A549 (cell line): ENCODE measurements at regions not wholly inside any gene's neighbourhood (a gene's known extent, or its start where the extent isn't known, plus 50 kb on each side); places are given as distances from the start of the nearest gene placed in this dataset.

Source experiments
- ATAC-seq, 2 experiments: fragments of 200-7000 bp in 1 of 2; fragments of >200 bp in 1 of 2; cut with Nextera tagmentation in 1 of 2; cut with Tn5 transposase in 1 of 2; 3 replicates each; pipeline versions ENCODE4 v1.8.0 to v1.9.1; 2018 to 2020; ENCODE audit warnings: mild to moderate bottlenecking in 1 of 2, moderate library complexity in 1 of 2
- CTCF ChIA-PET: fragments of 300-600 bp; sonication (Branson Sonifier 250); formaldehyde crosslinking; extraction: SDS; loops from one replicate; lab custom pipeline; 2021; ENCODE audit warnings: antibody characterized with exemption, inconsistent platforms; lab: Yijun Ruan, JAX
- POLR2A ChIA-PET: fragments of 350-600 bp; formaldehyde crosslinking; extraction: SDS; loops from one replicate; lab custom pipeline; 2021; ENCODE audit warnings: antibody characterized with exemption, inconsistent platforms; lab: Yijun Ruan, JAX
- DNase-seq, 2 experiments: peaks; one replicate each; pipeline versions ENCODE4 v3.0.0 to v3.0.0-alpha.2; 2011 to 2016; ENCODE audit warnings: low read depth in 1 of 2, low spot score in 1 of 2
- FAIRE-seq: peaks from 2 replicates; lab custom pipeline; 2011; peaks lifted over from hg19 to GRCh38; lab: Jason Lieb, UNC
- H3K27ac ChIP-seq, 2 experiments: fragments of >200 bp; sonication (Bioruptor Twin); formaldehyde crosslinking; 3 replicates each; pipeline ENCODE4 v1.5.1; 2016 to 2017
- H3K4me1 ChIP-seq: fragments of >200 bp; sonication (Bioruptor Twin); formaldehyde crosslinking; 3 replicates; pipeline ENCODE4 v1.6.1; 2016
- H3K4me2 ChIP-seq: fragments of >200 bp; sonication (Bioruptor Twin); formaldehyde crosslinking; 3 replicates; pipeline ENCODE4 v1.6.1; 2016
- H3K4me3 ChIP-seq: fragments of >200 bp; sonication (Bioruptor Twin); formaldehyde crosslinking; 3 replicates; pipeline ENCODE4 v1.5.1; 2016
- H3K9me3 ChIP-seq: fragments of >200 bp; sonication (Bioruptor Twin); formaldehyde crosslinking; 3 replicates; pipeline ENCODE4 v1.6.1; 2016
- ATOH8 ChIP-seq: fragments of 250-450 bp; sonication (Bioruptor Pico); IDR thresholded peaks from 2 replicates; pipeline ENCODE4 v1.5.0; 2020; ENCODE audit warnings: low read depth, mild to moderate bottlenecking, moderate library complexity
- BHLHE40 ChIP-seq: IDR thresholded peaks from 2 replicates; pipeline ENCODE4 v1.6.1; 2012; ENCODE audit warnings: low read depth, low read length, inconsistent platforms
- CBX2 ChIP-seq: fragments of 200-600 bp; sonication (generic); IDR thresholded peaks from 2 replicates; pipeline ENCODE4 v1.6.1; 2016; ENCODE audit warnings: low read depth, mild to moderate bottlenecking, borderline replicate concordance
- CBX8 ChIP-seq: fragments of 200-600 bp; sonication (generic); IDR thresholded peaks from 2 replicates; pipeline ENCODE4 v1.6.1; 2016
- CEBPB ChIP-seq, 2 experiments: fragments of >200 bp in 1 of 2; sonication (Bioruptor Twin) in 1 of 2; formaldehyde crosslinking in 1 of 2; IDR thresholded peaks; 2 replicates each; pipeline ENCODE4 v1.6.1; 2012 to 2016
- CHD2 ChIP-seq: fragments of 150-350 bp; IDR thresholded peaks from 2 replicates; pipeline ENCODE4 v1.6.1; 2014; ENCODE audit warnings: low read length; ENCODE audit not compliant: partially characterized antibody
- EHF ChIP-seq: fragments of 250-450 bp; sonication (Bioruptor Pico); IDR thresholded peaks from 2 replicates; pipeline ENCODE4 v1.5.0; 2020; ENCODE audit warnings: mild to moderate bottlenecking
- EP300 ChIP-seq, 2 experiments: fragments of >200 bp; sonication (Bioruptor Twin); formaldehyde crosslinking; IDR thresholded peaks; 2 replicates in 1 of 2; 3 replicates in 1 of 2; pipeline ENCODE4 v1.6.1; 2016 to 2017
- FOSB ChIP-seq: fragments of 250-450 bp; sonication (Bioruptor Pico); IDR thresholded peaks from 2 replicates; pipeline ENCODE4 v1.5.0; 2020; ENCODE audit warnings: mild to moderate bottlenecking, moderate library complexity
- HDAC2 ChIP-seq: fragments of 200-600 bp; sonication (generic); IDR thresholded peaks from 2 replicates; pipeline ENCODE4 v1.6.1; 2016
- HOXB13 ChIP-seq: fragments of 250-450 bp; sonication (Bioruptor Pico); IDR thresholded peaks from 2 replicates; pipeline ENCODE4 v1.5.0; 2020; ENCODE audit warnings: low read depth, mild to moderate bottlenecking, moderate library complexity
- HOXB5 ChIP-seq: fragments of 250-450 bp; sonication (Bioruptor Pico); IDR thresholded peaks from 2 replicates; pipeline ENCODE4 v1.5.0; 2020; ENCODE audit warnings: mild to moderate bottlenecking, moderate library complexity
- JUN ChIP-seq, 2 experiments: fragments of >200 bp; sonication (Bioruptor Twin); formaldehyde crosslinking; IDR thresholded peaks; 2 replicates in 1 of 2; 3 replicates in 1 of 2; pipeline ENCODE4 v1.6.1; 2016 to 2017
- MAFK ChIP-seq: fragments of 450-650 bp; IDR thresholded peaks from 2 replicates; pipeline ENCODE4 v1.6.1; 2014; ENCODE audit not compliant: partially characterized antibody
- MYC ChIP-seq: IDR thresholded peaks from 2 replicates; pipeline ENCODE4 v1.6.1; 2012; ENCODE audit warnings: mild to moderate bottlenecking, inconsistent platforms, low read length, improper control_type of control experiment, borderline replicate concordance
- NR3C1 ChIP-seq: fragments of >200 bp; sonication (Bioruptor Twin); formaldehyde crosslinking; IDR thresholded peaks from 3 replicates; pipeline ENCODE4 v1.6.1; 2017
- PBX3 ChIP-seq: IDR thresholded peaks from 2 replicates; pipeline ENCODE4 v1.6.1; 2012
- PHF8 ChIP-seq: fragments of 200-600 bp; sonication (generic); IDR thresholded peaks from 2 replicates; pipeline ENCODE4 v1.6.1; 2016; ENCODE audit warnings: low read depth, mild to moderate bottlenecking, antibody characterized with exemption, moderate library complexity, borderline replicate concordance
- POLR2A ChIP-seq: IDR thresholded peaks from 2 replicates; pipeline ENCODE4 v1.6.1; 2012; ENCODE audit warnings: mild to moderate bottlenecking, low read length
- RAD21 ChIP-seq, 2 experiments: fragments of >200 bp in 1 of 2; sonication (Bioruptor Twin) in 1 of 2; formaldehyde crosslinking in 1 of 2; IDR thresholded peaks in 1 of 2; conservative IDR thresholded peaks in 1 of 2; 2 replicates in 1 of 2; 3 replicates in 1 of 2; pipeline ENCODE4 v1.6.1; 2012 to 2018; ENCODE audit warnings: inconsistent platforms in 1 of 2
- RARB ChIP-seq: fragments of 250-450 bp; sonication (Bioruptor Pico); IDR thresholded peaks from 2 replicates; pipeline ENCODE4 v1.8.0; 2021; ENCODE audit warnings: mild to moderate bottlenecking, moderate library complexity
- RCOR1 ChIP-seq: fragments of 150-350 bp; IDR thresholded peaks from 2 replicates; pipeline ENCODE4 v1.6.1; 2014; ENCODE audit warnings: antibody characterized with exemption, low read length, low read depth
- RNF2 ChIP-seq: fragments of 200-600 bp; sonication (generic); IDR thresholded peaks from 2 replicates; pipeline ENCODE4 v1.6.1; 2016; ENCODE audit warnings: low read depth, mild to moderate bottlenecking, antibody characterized with exemption, moderate library complexity, borderline replicate concordance
- SREBF2 ChIP-seq: fragments of 450-650 bp; IDR thresholded peaks from 2 replicates; pipeline ENCODE4 v1.6.1; 2014; ENCODE audit warnings: mild to moderate bottlenecking, moderate library complexity
- TP53 ChIP-seq: fragments of 250-450 bp; sonication (Bioruptor Pico); IDR thresholded peaks from 2 replicates; pipeline ENCODE4 v1.5.0; 2021; ENCODE audit warnings: mild to moderate bottlenecking, moderate library complexity
- ZC3H11A ChIP-seq: fragments of 450-650 bp; IDR thresholded peaks from 2 replicates; pipeline ENCODE4 v1.6.1; 2014; ENCODE audit warnings: antibody characterized with exemption, mild to moderate bottlenecking
- ZSCAN20 ChIP-seq: fragments of 250-450 bp; sonication (Bioruptor Pico); IDR thresholded peaks from 2 replicates; pipeline ENCODE4 v1.8.0; 2022; ENCODE audit warnings: mild to moderate bottlenecking, moderate library complexity
- WGBS: methylation state at CpG from one replicate; pipeline ENCODE4 v1.1.6; 2017; ENCODE audit errors: missing lambda C conversion rate; 5-methylcytosine and 5-hydroxymethylcytosine counted together
- TF ChIP-seq, protein P1 (sequence below): IDR thresholded peaks from 2 replicates; pipeline ENCODE4 v1.6.1; 2012; ENCODE audit warnings: low read depth, borderline replicate concordance
- TF ChIP-seq, protein P2 (sequence below): fragments of 250-450 bp; sonication (Bioruptor Pico); IDR thresholded peaks from 2 replicates; pipeline ENCODE4 v1.5.0; 2021; ENCODE audit warnings: mild to moderate bottlenecking, moderate library complexity, borderline replicate concordance
- TF ChIP-seq, protein P3 (sequence below): fragments of 450-650 bp; IDR thresholded peaks from 2 replicates; pipeline ENCODE4 v1.6.1; 2014; ENCODE audit warnings: antibody characterized with exemption

DNA sequence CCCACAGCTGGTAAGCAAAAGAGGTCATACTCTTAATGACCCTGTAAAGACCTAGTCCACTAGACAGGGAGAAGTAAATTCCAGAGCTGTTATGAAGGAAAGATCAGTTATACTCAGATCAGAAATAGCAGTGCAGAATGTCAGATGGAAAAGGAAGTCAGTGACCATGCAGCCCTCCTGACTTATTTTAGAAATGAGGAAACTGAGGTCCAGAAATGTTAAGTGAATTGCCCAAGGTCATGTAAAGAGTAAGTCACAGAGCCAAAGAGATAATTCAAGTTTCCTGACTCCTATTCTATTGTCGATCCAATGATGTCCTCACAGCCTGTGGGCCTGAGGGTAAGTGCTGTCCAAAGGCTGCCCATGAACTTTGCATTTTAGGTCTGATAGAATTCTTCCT lies 214.9 kb upstream of the IL12B start:
- no peak for DNase-seq
- no peak for TF ChIP-seq BHLHE40
- TF ChIP-seq ZSCAN20 (CRISPR knock-in tag) = no peak
- TF ChIP-seq CEBPB (IDR thresholded peaks at IDR 0.05) = no peak
- TF ChIP-seq SREBF2 = no peak
- no peak for TF ChIP-seq TP53 (CRISPR knock-in tag)
- TF ChIP-seq POLR2A = no peak
- TF ChIP-seq FOSB (CRISPR knock-in tag) = no peak
- no peak for TF ChIP-seq RAD21 (conservative IDR thresholded peaks at IDR 0.05 in 1 of 2, IDR thresholded peaks at IDR 0.05 in 1 of 2)
- TF ChIP-seq PBX3 = no peak
- TF ChIP-seq CBX8 = no peak
- TF ChIP-seq NR3C1 = no peak
- TF ChIP-seq ZC3H11A = no peak
- no peak for TF ChIP-seq ATOH8 (CRISPR knock-in tag)
- TF ChIP-seq, protein P1, sequence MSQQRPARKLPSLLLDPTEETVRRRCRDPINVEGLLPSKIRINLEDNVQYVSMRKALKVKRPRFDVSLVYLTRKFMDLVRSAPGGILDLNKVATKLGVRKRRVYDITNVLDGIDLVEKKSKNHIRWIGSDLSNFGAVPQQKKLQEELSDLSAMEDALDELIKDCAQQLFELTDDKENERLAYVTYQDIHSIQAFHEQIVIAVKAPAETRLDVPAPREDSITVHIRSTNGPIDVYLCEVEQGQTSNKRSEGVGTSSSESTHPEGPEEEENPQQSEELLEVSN = no peak
- TF ChIP-seq EHF = no peak
- no peak for TF ChIP-seq MYC
- no peak for TF ChIP-seq CHD2
- TF ChIP-seq JUN (IDR thresholded peaks at IDR 0.05) = no peak
- no peak for TF ChIP-seq HOXB13
- TF ChIP-seq CBX2 = no peak
- no peak for ATAC-seq
- POLR2A ChIA-PET = no interaction called here
- Histone ChIP-seq H3K27ac (no peak overlapping the region), H3K4me1 (peaks cover 9% of the 10 kb centered on the region; the same call in 2 of the 3 replicates), H3K4me2 (no peak overlapping the region), H3K4me3 (no peak overlapping the region), H3K9me3 (0 out of 3 replicates have a peak, but pooled peaks cover 10% of the 10 kb centered on the region)
- FAIRE-seq = no peak
- CTCF ChIA-PET = no interaction called here
- 93% methylated on average over 1 of the region's 1 CpG for WGBS

DNA sequence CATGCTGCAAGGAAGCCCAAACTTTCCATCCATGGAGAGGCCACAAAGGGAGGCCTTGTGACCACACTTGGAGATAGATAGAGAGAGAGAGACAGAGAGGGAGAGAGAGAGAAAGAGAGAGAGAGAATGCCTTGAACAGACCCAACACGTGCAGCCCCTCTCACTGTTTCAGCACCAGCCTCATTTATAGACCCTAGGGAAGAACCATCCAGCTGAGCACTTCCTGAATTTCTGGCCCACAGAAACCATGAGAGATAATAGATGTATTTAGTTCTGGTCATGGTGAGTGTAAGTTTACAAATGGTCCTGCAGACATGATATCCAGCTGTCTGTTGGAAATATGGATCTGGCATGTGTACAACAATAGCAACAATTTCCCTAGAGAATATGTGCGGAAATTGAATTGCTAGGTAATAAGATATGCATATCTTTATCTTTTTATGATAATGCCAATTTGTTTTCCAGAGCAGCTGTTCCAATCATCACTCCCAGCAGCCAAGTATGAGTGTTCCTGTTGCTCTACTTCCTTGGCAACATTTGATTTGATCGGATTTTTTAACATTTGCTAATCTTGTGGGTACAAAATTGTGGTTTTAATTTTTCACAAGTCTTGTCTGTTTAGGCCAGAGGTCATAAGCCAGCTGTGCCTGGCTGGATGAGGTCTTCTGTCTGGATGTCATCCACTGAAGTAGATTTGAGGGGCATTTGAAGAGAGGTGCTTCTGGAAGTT lies 217.3 kb upstream of the IL12B start:
- 83% methylated on average over 3 of the region's 3 CpGs for WGBS
- Histone ChIP-seq H3K4me1 (peaks cover 9% of the 10 kb centered on the region; the same call in 2 of the 3 replicates), H3K4me3 (no peak overlapping the region), H3K4me2 (no peak overlapping the region), H3K27ac (no peak overlapping the region), H3K9me3 (0 out of 3 replicates have a peak, but pooled peaks cover 10% of the 10 kb centered on the region)
- ATAC-seq (no peak), DNase-seq (no peak), FAIRE-seq (no peak)
- ChIA-PET POLR2A (no interaction called here), CTCF (interaction anchor here (1.1 to 1.7 kb wide), 2 partner anchors 34 to 97 kb away, joined by 3 to 5 read pairs; no protein-coding TSS in a partner anchor)
- no peak for TF ChIP-seq FOSB (CRISPR knock-in tag)
- TF ChIP-seq RARB (CRISPR knock-in tag) = no peak
- no peak for TF ChIP-seq RNF2
- TF ChIP-seq CHD2 = no peak
- TF ChIP-seq HOXB13 = no peak
- TF ChIP-seq HOXB5 (CRISPR knock-in tag) = no peak
- TF ChIP-seq RCOR1 = no peak
- TF ChIP-seq MAFK = no peak
- TF ChIP-seq, protein P2, sequence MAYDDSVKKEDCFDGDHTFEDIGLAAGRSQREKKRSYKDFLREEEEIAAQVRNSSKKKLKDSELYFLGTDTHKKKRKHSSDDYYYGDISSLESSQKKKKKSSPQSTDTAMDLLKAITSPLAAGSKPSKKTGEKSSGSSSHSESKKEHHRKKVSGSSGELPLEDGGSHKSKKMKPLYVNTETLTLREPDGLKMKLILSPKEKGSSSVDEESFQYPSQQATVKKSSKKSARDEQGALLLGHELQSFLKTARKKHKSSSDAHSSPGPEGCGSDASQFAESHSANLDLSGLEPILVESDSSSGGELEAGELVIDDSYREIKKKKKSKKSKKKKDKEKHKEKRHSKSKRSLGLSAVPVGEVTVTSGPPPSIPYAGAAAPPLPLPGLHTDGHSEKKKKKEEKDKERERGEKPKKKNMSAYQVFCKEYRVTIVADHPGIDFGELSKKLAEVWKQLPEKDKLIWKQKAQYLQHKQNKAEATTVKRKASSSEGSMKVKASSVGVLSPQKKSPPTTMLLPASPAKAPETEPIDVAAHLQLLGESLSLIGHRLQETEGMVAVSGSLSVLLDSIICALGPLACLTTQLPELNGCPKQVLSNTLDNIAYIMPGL (CRISPR knock-in tag) = no peak
- no peak for TF ChIP-seq HDAC2
- TF ChIP-seq, protein P1 = no peak
- TF ChIP-seq PHF8 = no peak
- TF ChIP-seq, protein P3, sequence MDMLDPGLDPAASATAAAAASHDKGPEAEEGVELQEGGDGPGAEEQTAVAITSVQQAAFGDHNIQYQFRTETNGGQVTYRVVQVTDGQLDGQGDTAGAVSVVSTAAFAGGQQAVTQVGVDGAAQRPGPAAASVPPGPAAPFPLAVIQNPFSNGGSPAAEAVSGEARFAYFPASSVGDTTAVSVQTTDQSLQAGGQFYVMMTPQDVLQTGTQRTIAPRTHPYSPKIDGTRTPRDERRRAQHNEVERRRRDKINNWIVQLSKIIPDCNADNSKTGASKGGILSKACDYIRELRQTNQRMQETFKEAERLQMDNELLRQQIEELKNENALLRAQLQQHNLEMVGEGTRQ = no peak
- TF ChIP-seq TP53 (CRISPR knock-in tag) = no peak
- TF ChIP-seq EP300 (IDR thresholded peaks at IDR 0.05) = no peak
